OCI-LY7 (cell line): ENCODE measurements at regions not wholly inside any gene's neighbourhood (a gene's known extent, or its start where the extent isn't known, plus 50 kb on each side); places are given as distances from the start of the nearest gene placed in this dataset.
A peak's percentile ranks its signal among the peaks of the same experiment; 100 is the strongest.

Source experiments
- BruUV-seq: library from RNA; stranded (reverse); fragments of 400-500 nt; replicated peaks from 2 replicates; lab custom pipeline; 2021; lab: Mats Ljungman, UMichigan
- CTCF ChIA-PET: fragments of 300-600 bp; sonication (Branson Sonifier 250); formaldehyde crosslinking; loops from one replicate; lab custom pipeline; 2022; ENCODE audit warnings: antibody characterized with exemption; ENCODE audit not compliant: unreplicated experiment; lab: Charles Lee
- POLR2A ChIA-PET: fragments of 300-600 bp; sonication (Branson Sonifier 250); formaldehyde crosslinking; loops from one replicate; lab custom pipeline; 2022; ENCODE audit warnings: antibody characterized with exemption; lab: Charles Lee
- DNase-seq: peaks from one replicate; pipeline ENCODE4 v3.0.0-alpha.2; 2015; ENCODE audit warnings: low spot score
- H2AFZ ChIP-seq: fragments of 200-600 bp; sonication (generic), shearing (Covaris generic); 2 replicates; pipeline ENCODE4 v1.6.1; 2014; ENCODE audit warnings: mild to moderate bottlenecking, antibody characterized with exemption, low read length, moderate library complexity
- H3K27ac ChIP-seq: fragments of 200-600 bp; sonication (generic); 2 replicates; pipeline ENCODE4 v1.5.1; 2014; ENCODE audit warnings: mixed run types, low read depth, mild to moderate bottlenecking, moderate library complexity, low read length, inconsistent platforms; ENCODE audit not compliant: poor library complexity, severe bottlenecking
- H3K36me3 ChIP-seq: fragments of 200-600 bp; sonication (generic); 2 replicates; pipeline ENCODE4 v1.6.1; 2014; ENCODE audit warnings: mild to moderate bottlenecking, antibody characterized with exemption, low read length, moderate library complexity, mixed read lengths; ENCODE audit not compliant: insufficient read depth
- H3K4me1 ChIP-seq: fragments of 200-600 bp; sonication (generic); 2 replicates; pipeline ENCODE4 v1.5.1; 2014; ENCODE audit warnings: mild to moderate bottlenecking, low read length; ENCODE audit not compliant: insufficient read depth, poor library complexity, severe bottlenecking
- H3K4me2 ChIP-seq: fragments of 200-600 bp; sonication (generic); 2 replicates; pipeline ENCODE4 v1.6.1; 2014; ENCODE audit warnings: mild to moderate bottlenecking, low read length
- H3K4me3 ChIP-seq: fragments of 200-600 bp; sonication (generic); 2 replicates; pipeline ENCODE4 v1.5.1; 2014; ENCODE audit warnings: mild to moderate bottlenecking, low read depth, low read length; ENCODE audit not compliant: poor library complexity, severe bottlenecking
- H3K79me2 ChIP-seq: fragments of 200-600 bp; sonication (generic); 2 replicates; pipeline ENCODE4 v1.6.1; 2016; ENCODE audit warnings: low read depth, mild to moderate bottlenecking, low read length, moderate library complexity, mixed read lengths; ENCODE audit not compliant: insufficient read depth
- H3K9me2 ChIP-seq: fragments of 200-600 bp; sonication (generic); 2 replicates; pipeline ENCODE4 v1.6.1; 2016; ENCODE audit warnings: mild to moderate bottlenecking, low read length, mixed read lengths; ENCODE audit not compliant: insufficient read depth
- H3K9me3 ChIP-seq: fragments of 200-600 bp; sonication (generic); 2 replicates; pipeline ENCODE4 v1.6.1; 2014; ENCODE audit warnings: mild to moderate bottlenecking, mixed run types, low read length, mixed read lengths
- H4K20me1 ChIP-seq: fragments of 200-600 bp; sonication (generic); 2 replicates; pipeline ENCODE4 v1.6.1; 2014; ENCODE audit warnings: mild to moderate bottlenecking, antibody characterized with exemption, low read length, moderate library complexity, mixed read lengths; ENCODE audit not compliant: insufficient read depth
- CTCF ChIP-seq: fragments of 200-600 bp; sonication (generic); conservative IDR thresholded peaks from 2 replicates; pipeline ENCODE4 v1.5.1; 2014; ENCODE audit warnings: mild to moderate bottlenecking, antibody characterized with exemption, low read length, moderate library complexity, mixed read lengths
- EZH2phosphoT487 ChIP-seq: fragments of 200-600 bp; sonication (generic); IDR thresholded peaks from 2 replicates; pipeline ENCODE4 v1.6.1; 2018; ENCODE audit warnings: low read depth, borderline replicate concordance, mild to moderate bottlenecking, mixed run types, antibody characterized with exemption, low read length, moderate library complexity, mixed read lengths
- intact Hi-C: fragments of 100-400 bp; cut with micrococcal nuclease; formaldehyde crosslinking; loops from one replicate; pipeline ENCODE4 v1.10.0; 2022; ENCODE audit not compliant: unreplicated experiment

GRCh38 chr2:47666332-47666731 lies 95.5 kb upstream of the KCNK12 start:
- H3K4me2 ChIP-seq = no peak overlapping the region
- no peaks in the 10 kb centered on the region for H3K9me3 ChIP-seq
- no peaks in the 10 kb centered on the region for H4K20me1 ChIP-seq
- no TSS peak for BruUV-seq
- TF ChIP-seq EZH2phosphoT487 (no peak), CTCF (no peak)
- no peak overlapping the region for H2AFZ ChIP-seq
- DNase-seq = no peak
- ChIA-PET POLR2A (interaction anchor here (0.6 to 1.7 kb wide), 5 partner anchors 8 to 123 kb away, joined by 3 to 7 read pairs (median 4); no protein-coding TSS in a partner anchor), CTCF (no interaction called here)
- H3K4me1 ChIP-seq = peaks cover 39% of the 10 kb centered on the region
- H3K9me2 ChIP-seq = no peaks in the 10 kb centered on the region
- intact Hi-C loops = no loop called here
- H3K27ac ChIP-seq = no peak overlapping the region
- no peak overlapping the region for H3K4me3 ChIP-seq
- 0 out of 2 replicates have a peak, but pooled peaks cover 5% of the 10 kb centered on the region for H3K36me3 ChIP-seq
- H3K79me2 ChIP-seq = no peaks in the 10 kb centered on the region

GRCh38 chr2:47664817-47665216 lies 94.0 kb upstream of the KCNK12 start:
- Histone ChIP-seq H3K4me3 (no peak overlapping the region), H2AFZ (no peak overlapping the region), H3K9me2 (no peaks in the 10 kb centered on the region), H3K36me3 (0 out of 2 replicates have a peak, but pooled peaks cover 5% of the 10 kb centered on the region), H3K79me2 (no peaks in the 10 kb centered on the region; the same call in 1 of the 2 replicates), H3K4me2 (0 out of 2 replicates have a peak overlapping the region, but pooled peaks have one; percentile 4), H3K9me3 (no peaks in the 10 kb centered on the region), H3K27ac (peak overlapping the region; percentile 24), H4K20me1 (no peaks in the 10 kb centered on the region), H3K4me1 (peaks cover 54% of the 10 kb centered on the region)
- peak; percentile 62 for DNase-seq
- BruUV-seq = no TSS peak
- TF ChIP-seq EZH2phosphoT487 (no peak), CTCF (peak; percentile 79)
- ChIA-PET POLR2A (interaction anchor here (1.7 kb wide), 1 partner anchor 9 kb away, joined by 7 read pairs; no protein-coding TSS in a partner anchor), CTCF (no interaction called here)
- intact Hi-C loops = no loop called here

GRCh38 chr2:47662552-47662951 lies 91.8 kb upstream of the KCNK12 start:
- peaks cover under 1% of the 10 kb centered on the region; the same call in 1 of the 2 replicates for H3K79me2 ChIP-seq
- no TSS peak for BruUV-seq
- intact Hi-C loops = loop anchor here (1.0 kb wide), 1 partner anchor 106 kb away; no protein-coding TSS in a partner anchor
- peak overlapping the region; percentile 39; the same call in 1 of the 2 replicates for H2AFZ ChIP-seq
- ChIA-PET CTCF (no interaction called here), POLR2A (interaction anchor here (0.6 to 13.1 kb wide), 16 partner anchors 8 to 115 kb away, joined by 3 to 229 read pairs (median 4); no protein-coding TSS in a partner anchor)
- 0 out of 2 replicates have a peak, but pooled peaks cover 5% of the 10 kb centered on the region for H3K36me3 ChIP-seq
- peak overlapping the region; percentile 84 for H3K27ac ChIP-seq
- DNase-seq = peak; percentile 73
- H3K4me3 ChIP-seq = peak overlapping the region; percentile 55
- H3K9me3 ChIP-seq = no peaks in the 10 kb centered on the region
- peak overlapping the region; percentile 74 for H3K4me2 ChIP-seq
- TF ChIP-seq EZH2phosphoT487 (no peak), CTCF (no peak)
- no peaks in the 10 kb centered on the region for H3K9me2 ChIP-seq
- no peaks in the 10 kb centered on the region for H4K20me1 ChIP-seq
- H3K4me1 ChIP-seq = peaks cover 77% of the 10 kb centered on the region
